ENCODE measurements at regions not wholly inside any gene's neighbourhood (a gene's known extent, or its start where the extent isn't known, plus 50 kb on each side); places are given as distances from the start of the nearest gene placed in this dataset.

DNA sequence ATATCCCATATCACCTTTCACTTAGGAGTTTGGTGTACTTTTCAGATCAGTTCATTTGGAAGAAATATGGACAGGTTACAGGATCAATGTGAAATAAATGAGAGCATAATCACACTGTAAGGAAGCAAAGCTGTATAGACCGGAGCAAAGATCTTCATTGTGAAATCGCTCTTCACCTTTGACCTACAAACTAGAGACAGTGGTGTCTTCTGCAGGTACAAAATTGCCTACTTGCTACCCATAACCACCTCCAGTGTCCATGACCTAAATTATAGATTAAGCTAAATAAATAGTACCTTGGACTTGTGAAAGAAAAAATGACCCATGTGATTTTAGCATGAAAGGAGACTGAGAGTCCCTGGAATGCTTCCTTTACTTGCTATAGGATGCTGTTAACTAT is 379.5 kb upstream of the SUCLG2 start:
- FAIRE-seq, result no peak

DNA sequence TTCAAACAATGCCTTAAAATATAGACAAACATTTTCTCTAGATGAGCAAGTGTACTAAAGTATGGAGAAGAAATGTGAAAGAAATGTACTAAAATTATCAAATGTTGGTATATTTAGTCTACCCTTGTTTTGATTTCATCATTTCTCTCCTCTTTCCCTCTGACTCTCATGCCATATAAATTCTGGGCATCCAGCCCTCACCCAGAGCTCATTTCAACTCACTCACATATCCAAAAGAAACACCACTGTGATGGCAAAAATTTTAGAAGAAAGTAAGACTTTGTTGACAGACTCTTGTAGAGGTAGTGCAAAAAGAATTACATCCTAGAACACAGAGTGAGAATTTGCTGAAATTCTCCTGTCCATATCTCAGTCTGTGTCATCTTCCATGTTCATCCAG is 377.8 kb upstream of the SUCLG2 start:
- no peak for FAIRE-seq

- no peak for FAIRE-seq
Measured at GRCh38 chr3:68025189-68025588, 370.8 kb upstream of the SUCLG2 start.

GRCh38 chr3:68019876-68020275 is 365.5 kb upstream of the SUCLG2 start:
- no peak for FAIRE-seq

DNA sequence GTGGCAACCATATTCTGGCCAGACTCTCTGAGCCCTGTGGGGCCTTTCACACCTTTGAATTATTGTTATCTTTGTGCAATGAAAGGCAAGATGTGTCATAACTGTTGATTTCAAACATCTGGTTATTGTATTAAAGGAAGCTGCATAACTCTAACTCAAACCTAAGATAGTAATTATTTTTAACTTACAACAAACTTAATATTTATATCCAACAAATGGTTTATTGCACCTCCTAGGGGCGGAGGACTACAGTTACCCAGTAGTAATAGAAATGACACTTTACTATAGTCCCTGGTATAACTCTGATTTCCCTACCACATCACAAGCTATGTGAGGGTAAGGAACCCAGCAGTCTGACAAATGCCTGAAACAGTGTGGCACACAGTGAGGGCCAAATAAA is 363.9 kb upstream of the SUCLG2 start:
- no peak for FAIRE-seq

DNA sequence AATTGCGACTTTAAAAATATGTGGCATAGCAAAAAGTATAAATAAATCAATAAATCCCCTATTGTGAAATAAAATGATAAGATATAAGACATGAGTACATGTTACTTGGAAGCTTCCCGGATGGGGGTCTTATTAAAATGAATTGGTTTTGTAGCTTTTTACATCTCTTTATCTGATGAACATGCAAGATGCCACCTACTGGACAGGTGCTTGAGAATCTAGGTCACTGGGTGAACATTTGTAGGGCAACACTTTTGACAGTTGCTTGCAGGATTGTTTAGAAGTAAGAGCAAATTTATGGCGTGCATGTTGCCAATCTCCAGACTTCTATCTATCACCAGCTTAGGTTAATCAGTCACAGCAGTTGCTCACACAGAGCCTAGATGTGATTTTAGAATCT is 362.7 kb upstream of the SUCLG2 start:
- no peak for FAIRE-seq

GRCh38 chr3:68009900-68010299 is 355.5 kb upstream of the SUCLG2 start:
- FAIRE-seq, result no peak

- FAIRE-seq, result no peak
Measured at GRCh38 chr3:68007621-68008226, 353.3 kb upstream of the SUCLG2 start.

DNA sequence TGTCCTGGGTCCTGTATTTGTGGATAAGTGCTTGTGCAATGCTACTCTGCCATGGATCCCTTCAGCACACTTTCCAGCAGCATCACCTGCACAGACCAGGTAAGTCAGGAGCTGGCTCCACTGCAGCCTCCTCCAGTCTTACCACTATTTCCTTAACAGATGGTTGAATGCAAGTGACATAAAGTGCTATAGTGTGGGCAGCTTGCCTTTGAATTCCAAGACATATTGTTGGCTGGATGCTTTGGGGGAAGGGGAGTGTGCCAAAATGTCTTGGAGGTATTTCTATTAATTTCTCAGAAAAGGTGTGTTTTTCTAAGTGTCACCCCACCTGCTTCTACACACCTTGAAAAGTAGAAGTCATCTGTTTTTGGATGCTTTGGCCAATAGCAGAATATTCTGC is 352.2 kb upstream of the SUCLG2 start:
- no peak for FAIRE-seq

DNA sequence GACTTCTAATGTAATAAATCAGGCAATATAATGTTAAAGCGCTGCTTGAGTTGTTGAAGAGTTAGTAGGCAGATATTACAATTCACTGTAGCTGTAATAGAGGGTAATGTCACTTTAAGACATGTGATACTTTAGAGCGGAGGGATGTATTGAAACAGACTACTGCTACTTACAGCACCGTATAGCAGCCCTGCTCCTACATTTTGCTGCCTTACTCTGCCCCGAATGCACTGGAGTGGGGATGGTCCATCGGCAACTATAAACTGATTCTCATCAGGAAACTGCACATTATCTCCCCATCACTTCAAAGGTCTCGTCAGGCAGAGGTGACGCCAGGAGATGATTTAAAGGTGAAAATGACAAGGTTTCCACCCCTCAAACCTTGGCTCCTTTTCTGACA is 349.7 kb upstream of the SUCLG2 start:
- no peak for FAIRE-seq

GRCh38 chr3:67998281-67998680 is 343.9 kb upstream of the SUCLG2 start:
- FAIRE-seq, result no peak

DNA sequence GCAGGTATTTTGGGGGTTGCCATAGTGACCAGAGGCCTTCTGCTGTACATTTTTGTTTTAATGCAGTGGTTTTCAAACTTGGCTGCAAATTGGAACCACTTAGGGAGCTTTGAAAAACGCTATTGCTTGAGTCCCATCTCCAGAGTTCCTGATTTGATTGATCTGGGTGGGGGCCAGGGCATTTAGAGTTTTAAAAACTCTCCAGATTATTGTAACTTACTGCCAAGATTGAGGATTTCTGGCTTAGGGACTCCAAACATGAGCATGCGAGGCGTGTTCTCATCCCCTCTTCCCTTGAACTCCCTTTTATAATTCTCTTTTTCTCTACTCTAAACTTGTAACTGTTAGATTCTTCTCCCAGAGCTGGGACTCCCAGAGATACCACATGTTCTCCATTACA is 340.8 kb upstream of the SUCLG2 start:
- no peak for FAIRE-seq

- FAIRE-seq, result no peak
Measured at GRCh38 chr3:67986706-67987105, 332.3 kb upstream of the SUCLG2 start.

GRCh38 chr3:67983166-67983565 is 328.8 kb upstream of the SUCLG2 start:
- FAIRE-seq, result no peak

GRCh38 chr3:67981077-67981476 is 326.7 kb upstream of the SUCLG2 start:
- no peak for FAIRE-seq

DNA sequence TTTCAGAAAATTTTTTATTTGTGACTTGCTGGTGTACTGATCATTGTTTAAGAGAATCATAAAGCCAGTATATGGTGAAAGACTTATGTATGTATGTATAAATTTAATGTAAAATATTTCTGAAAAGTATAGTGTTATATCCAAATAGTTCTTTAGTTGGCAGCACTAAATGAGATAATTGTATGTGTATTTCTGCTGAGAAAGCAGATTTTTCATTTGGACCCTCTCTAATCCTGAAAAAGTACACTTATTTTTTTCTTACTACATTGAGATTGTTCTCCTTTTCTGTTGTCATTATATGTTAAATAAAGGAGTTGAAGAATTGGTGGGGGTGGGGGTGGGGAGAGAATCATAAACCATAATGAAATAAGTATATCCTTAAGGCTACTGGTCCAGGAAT is 324.9 kb upstream of the SUCLG2 start:
- FAIRE-seq, result no peak

GRCh38 chr3:67977762-67978161 is 323.4 kb upstream of the SUCLG2 start:
- FAIRE-seq, result no peak

- no peak for FAIRE-seq
Measured at GRCh38 chr3:67976663-67977062, 322.3 kb upstream of the SUCLG2 start.

- FAIRE-seq, result no peak
Measured at GRCh38 chr3:67964596-67964995, 310.2 kb upstream of the SUCLG2 start.

DNA sequence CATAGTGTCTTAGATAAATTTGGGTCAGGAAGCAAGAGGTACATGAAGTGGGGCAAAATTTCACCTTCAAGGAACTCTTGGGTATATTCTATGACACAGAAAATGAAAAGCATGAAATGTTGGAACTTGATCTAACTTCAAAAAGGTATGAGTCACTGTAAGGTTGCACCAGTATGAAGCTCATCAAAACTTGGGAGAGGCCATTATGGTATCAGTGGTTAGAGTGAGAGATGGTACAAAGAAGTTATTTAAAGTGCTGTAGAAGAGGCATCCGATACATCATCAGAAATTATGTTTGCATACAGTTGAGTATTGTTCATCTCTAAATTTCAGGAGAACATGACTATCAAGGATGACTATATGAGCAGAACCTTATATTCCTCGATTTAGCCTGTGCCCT is 302.9 kb upstream of the SUCLG2 start:
- FAIRE-seq, result no peak

- FAIRE-seq, result no peak
Measured at GRCh38 chr3:67947808-67948508, 293.5 kb upstream of the SUCLG2 start.

GRCh38 chr3:67946436-67946835 is 292.0 kb upstream of the SUCLG2 start:
- no peak for FAIRE-seq

DNA sequence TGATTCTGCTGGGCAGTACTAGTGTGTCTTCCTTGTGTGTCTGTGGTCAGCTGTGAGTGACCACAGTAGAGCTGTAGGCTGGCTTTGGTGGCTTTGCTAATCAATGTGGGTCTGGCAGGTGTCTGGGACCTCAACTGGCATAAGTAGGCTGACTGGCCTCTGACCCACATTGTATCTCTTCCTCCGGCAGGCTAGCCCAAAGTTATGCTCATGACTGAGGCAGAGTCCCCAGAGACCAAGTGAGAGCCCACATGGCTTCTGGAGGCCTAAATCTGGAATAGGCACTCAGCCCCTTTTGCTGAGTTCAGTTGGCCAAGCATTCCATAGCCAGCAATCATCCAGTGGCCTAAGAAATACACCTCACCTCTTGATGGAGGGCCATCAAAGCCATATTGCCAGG is 289.1 kb upstream of the SUCLG2 start:
- FAIRE-seq, result no peak

DNA sequence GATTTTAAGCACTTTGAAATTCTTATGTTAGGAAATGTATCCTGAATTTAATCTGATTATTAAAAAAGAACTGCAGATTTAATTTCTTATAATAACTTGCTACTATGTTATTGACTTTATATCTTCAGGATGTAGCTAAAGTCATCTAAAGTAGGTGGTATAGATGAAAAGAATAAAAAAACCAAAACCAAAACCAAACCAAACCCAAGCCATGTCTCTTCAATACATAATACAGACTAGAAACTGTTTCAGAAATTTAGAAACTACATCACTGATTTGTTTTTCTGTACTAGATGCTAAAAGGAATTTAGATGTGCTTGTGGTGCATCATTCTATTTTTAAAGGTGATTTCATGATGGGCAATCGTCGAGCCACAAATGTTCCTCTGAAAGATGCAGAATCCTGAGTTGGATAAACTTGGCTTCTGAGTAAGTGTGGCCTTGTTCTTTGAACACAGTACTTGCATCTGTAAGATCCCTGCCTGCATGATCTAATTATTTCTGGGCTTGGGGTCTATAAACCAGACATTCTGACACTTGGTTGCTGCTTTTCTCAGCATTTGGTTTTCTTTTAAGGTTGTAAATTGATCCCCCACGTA is 287.1 kb upstream of the SUCLG2 start:
- no peak for FAIRE-seq

All from islet of Langerhans (tissue), 1 donor.